ENCODE measurements at regions not wholly inside any gene's neighbourhood (a gene's known extent, or its start where the extent isn't known, plus 50 kb on each side); places are given as distances from the start of the nearest gene placed in this dataset.

DNA sequence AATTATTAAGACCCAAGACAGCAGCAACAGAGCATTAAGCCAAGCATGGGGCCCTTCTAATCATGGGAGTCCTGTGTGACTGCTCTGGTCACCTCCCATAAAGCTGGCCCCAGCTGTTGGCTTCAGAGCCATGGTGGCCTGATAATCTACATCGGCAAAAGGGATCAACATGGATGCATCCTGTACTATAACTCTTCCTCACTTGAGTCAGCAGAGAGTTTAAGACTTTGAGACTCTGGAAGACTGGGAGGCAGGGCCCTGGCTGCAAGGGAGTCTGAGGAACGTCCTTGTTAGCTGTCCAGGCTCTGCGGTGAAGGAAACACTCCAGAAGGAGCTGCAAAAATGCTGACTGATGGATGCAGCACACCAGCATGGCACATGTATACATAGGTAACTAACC lies 95.0 kb upstream of the KIAA1217 start:
- TF ChIP-seq SP1 (IDR thresholded peaks at IDR 0.05), result no peak
- TF ChIP-seq NFRKB (IDR thresholded peaks at IDR 0.05), result no peak
- no peak for TF ChIP-seq SUZ12 (IDR thresholded peaks at IDR 0.05)
- no peak for TF ChIP-seq ELF4 (IDR thresholded peaks at IDR 0.05)

Measured in HEK293T (cell line).